ENCODE measurements at regions not wholly inside any gene's neighbourhood (a gene's known extent, or its start where the extent isn't known, plus 50 kb on each side); places are given as distances from the start of the nearest gene placed in this dataset.

DNA sequence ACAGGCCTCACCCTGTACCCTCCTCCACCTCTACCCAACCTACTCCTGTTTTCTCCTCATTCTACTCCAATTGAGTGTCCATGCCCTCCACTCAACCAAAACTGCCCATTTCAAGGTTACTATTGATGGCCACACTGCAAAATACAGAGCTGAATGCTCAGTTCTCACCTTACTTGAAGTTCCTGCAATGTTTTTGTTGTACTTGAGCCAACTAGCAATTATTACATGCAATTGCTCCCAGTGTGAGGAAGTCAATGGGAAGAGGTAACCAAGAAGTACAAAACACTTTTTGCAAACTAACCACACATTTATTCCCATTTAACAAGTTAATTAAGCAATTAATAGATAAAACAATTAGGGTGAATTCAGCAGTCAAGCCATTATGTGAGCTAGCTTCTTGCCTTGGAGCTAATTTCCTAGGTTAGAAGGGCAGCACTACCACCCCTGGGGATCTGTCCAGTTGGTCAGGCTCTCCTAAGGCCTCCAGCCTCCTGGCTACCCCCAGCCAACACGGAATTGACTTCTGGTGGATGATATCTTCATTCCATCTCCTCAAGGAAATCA, 52.4 kb upstream of the GGTLC1 start:
- no peak overlapping the region for H3K27ac ChIP-seq
- no peak overlapping the region for H3K4me3 ChIP-seq
- DNase-seq (ENCODE audit: low read depth in 1 of 2, low spot score in 1 of 2) (no peak), ATAC-seq (no peak), FAIRE-seq (no peak)
- H3K9me3 ChIP-seq: no peaks in the 10 kb centered on the region
- ChIA-PET POLR2A (no interaction called here), CTCF (no interaction called here)
- no peak overlapping the region for H3K4me2 ChIP-seq
- H3K4me1 ChIP-seq: no peaks in the 10 kb centered on the region
- no peak for TF ChIP-seq EHMT2 (IDR thresholded peaks at IDR 0.05; ENCODE audit: low read depth)
- TF ChIP-seq EHF (CRISPR knock-in tag; IDR thresholded peaks at IDR 0.05): no peak
- TF ChIP-seq, protein P1, sequence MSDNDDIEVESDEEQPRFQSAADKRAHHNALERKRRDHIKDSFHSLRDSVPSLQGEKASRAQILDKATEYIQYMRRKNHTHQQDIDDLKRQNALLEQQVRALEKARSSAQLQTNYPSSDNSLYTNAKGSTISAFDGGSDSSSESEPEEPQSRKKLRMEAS (IDR thresholded peaks at IDR 0.05): no peak
- no peak for TF ChIP-seq ZNF302 (CRISPR knock-in tag; IDR thresholded peaks at IDR 0.05)
- TF ChIP-seq ZSCAN20 (CRISPR knock-in tag; IDR thresholded peaks at IDR 0.05): no peak
- TF ChIP-seq REST (IDR thresholded peaks at IDR 0.05): no peak
- TF ChIP-seq MYC (IDR thresholded peaks at IDR 0.05; ENCODE audit: borderline replicate concordance, low read length): no peak
- TF ChIP-seq HOXA7 (CRISPR knock-in tag; IDR thresholded peaks at IDR 0.05): no peak
- TF ChIP-seq E2F6 (IDR thresholded peaks at IDR 0.05; ENCODE audit: borderline replicate concordance, low read depth): no peak
- TF ChIP-seq ZFP36 (IDR thresholded peaks at IDR 0.05; ENCODE audit: borderline replicate concordance, partially characterized antibody): no peak
- 28% methylated on average over 1 of the region's 1 CpG for WGBS (ENCODE audit: missing lambda C conversion rate)

DNA sequence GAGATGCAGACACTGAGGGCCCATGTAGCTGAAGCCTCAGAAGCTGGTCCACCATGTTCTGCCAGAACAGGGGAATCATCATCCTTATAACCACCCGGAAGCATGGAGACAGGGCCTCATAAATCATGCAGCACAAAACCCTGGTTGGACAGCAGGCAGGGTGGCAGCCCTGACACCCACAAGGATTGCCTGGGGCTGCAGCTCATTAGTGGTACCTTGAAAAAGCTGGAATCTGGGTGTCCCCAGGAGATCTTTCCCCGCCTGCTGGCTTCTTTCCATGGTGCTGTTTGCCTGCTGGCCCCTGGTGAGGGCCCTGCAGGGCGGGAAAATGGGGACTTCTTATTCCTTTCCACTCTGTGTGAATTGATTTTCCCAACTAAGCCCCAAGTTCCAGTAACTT, 50.6 kb upstream of the GGTLC1 start:
- ChIA-PET POLR2A (no interaction called here), CTCF (interaction anchor here (1.0 kb wide), 1 partner anchor 11 kb away, joined by 4 read pairs; no protein-coding TSS in a partner anchor)
- no peak for ATAC-seq
- no peak for DNase-seq (ENCODE audit: low read depth in 1 of 2, low spot score in 1 of 2)
- Histone ChIP-seq H3K4me2 (no peak overlapping the region), H3K9me3 (no peaks in the 10 kb centered on the region), H3K4me1 (peaks cover 11% of the 10 kb centered on the region), H3K4me3 (no peak overlapping the region), H3K27ac (no peak overlapping the region)
- no peak for FAIRE-seq
- WGBS (ENCODE audit: missing lambda C conversion rate): 40% methylated on average over 3 of the region's 3 CpGs
- TF ChIP-seq BHLHE40 (IDR thresholded peaks at IDR 0.05; ENCODE audit: low read depth, low read length): no peak
- TF ChIP-seq, protein P2, sequence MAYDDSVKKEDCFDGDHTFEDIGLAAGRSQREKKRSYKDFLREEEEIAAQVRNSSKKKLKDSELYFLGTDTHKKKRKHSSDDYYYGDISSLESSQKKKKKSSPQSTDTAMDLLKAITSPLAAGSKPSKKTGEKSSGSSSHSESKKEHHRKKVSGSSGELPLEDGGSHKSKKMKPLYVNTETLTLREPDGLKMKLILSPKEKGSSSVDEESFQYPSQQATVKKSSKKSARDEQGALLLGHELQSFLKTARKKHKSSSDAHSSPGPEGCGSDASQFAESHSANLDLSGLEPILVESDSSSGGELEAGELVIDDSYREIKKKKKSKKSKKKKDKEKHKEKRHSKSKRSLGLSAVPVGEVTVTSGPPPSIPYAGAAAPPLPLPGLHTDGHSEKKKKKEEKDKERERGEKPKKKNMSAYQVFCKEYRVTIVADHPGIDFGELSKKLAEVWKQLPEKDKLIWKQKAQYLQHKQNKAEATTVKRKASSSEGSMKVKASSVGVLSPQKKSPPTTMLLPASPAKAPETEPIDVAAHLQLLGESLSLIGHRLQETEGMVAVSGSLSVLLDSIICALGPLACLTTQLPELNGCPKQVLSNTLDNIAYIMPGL (CRISPR knock-in tag; IDR thresholded peaks at IDR 0.05; ENCODE audit: borderline replicate concordance): no peak
- TF ChIP-seq ZC3H11A (IDR thresholded peaks at IDR 0.05): no peak
- TF ChIP-seq, protein P3, sequence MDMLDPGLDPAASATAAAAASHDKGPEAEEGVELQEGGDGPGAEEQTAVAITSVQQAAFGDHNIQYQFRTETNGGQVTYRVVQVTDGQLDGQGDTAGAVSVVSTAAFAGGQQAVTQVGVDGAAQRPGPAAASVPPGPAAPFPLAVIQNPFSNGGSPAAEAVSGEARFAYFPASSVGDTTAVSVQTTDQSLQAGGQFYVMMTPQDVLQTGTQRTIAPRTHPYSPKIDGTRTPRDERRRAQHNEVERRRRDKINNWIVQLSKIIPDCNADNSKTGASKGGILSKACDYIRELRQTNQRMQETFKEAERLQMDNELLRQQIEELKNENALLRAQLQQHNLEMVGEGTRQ (IDR thresholded peaks at IDR 0.05): no peak

Small RNA genes lying in the stretch of these regions (small RNA-seq; reads per million reads assigned to genes)
- gene RNU1-23P: 0 to 0.43 (median 0) reads per million in 6 experiments

All from A549 (cell line).